Thyroid gland (tissue), 4 donors: ENCODE measurements at regions not wholly inside any gene's neighbourhood (a gene's known extent, or its start where the extent isn't known, plus 50 kb on each side); places are given as distances from the start of the nearest gene placed in this dataset.

Experiments
- CTCF ChIP-seq, 6 experiments: fragments of 200-600 bp in 3 of 6; fragments of 450-650 bp in 3 of 6; sonication (generic) in 3 of 6; IDR thresholded peaks; one replicate each; pipeline ENCODE4 v1.5.1; 2016 to 2019; ENCODE audit warnings: antibody characterized with exemption in 6 of 6, mild to moderate bottlenecking in 2 of 6, inconsistent platforms in 1 of 6, moderate library complexity in 1 of 6
- POLR2A ChIP-seq, 2 donors: fragments of 450-650 bp; IDR thresholded peaks; one replicate each; pipeline ENCODE4 v1.6.1; 2017; ENCODE audit warnings: antibody characterized with exemption in 2 of 2, mild to moderate bottlenecking in 2 of 2, moderate library complexity in 1 of 2

- TF ChIP-seq CTCF (IDR thresholded peaks at IDR 0.05) (no peak), POLR2A (IDR thresholded peaks at IDR 0.05) (no peak)
Observed at GRCh38 chr15:91704343-91704742, 149.2 kb upstream of the SLCO3A1 start.
